ENCODE measurements at regions not wholly inside any gene's neighbourhood (a gene's known extent, or its start where the extent isn't known, plus 50 kb on each side); places are given as distances from the start of the nearest gene placed in this dataset.
"Not testable (repeated sequence)": the region's sequence is repeated elsewhere in the genome, so short reads cannot be mapped to it uniquely, and the experiment has no call there.

GRCh38 chr13:76245920-76246319, 609.8 kb downstream of the LMO7 start:
- TF ChIP-seq, protein P1, sequence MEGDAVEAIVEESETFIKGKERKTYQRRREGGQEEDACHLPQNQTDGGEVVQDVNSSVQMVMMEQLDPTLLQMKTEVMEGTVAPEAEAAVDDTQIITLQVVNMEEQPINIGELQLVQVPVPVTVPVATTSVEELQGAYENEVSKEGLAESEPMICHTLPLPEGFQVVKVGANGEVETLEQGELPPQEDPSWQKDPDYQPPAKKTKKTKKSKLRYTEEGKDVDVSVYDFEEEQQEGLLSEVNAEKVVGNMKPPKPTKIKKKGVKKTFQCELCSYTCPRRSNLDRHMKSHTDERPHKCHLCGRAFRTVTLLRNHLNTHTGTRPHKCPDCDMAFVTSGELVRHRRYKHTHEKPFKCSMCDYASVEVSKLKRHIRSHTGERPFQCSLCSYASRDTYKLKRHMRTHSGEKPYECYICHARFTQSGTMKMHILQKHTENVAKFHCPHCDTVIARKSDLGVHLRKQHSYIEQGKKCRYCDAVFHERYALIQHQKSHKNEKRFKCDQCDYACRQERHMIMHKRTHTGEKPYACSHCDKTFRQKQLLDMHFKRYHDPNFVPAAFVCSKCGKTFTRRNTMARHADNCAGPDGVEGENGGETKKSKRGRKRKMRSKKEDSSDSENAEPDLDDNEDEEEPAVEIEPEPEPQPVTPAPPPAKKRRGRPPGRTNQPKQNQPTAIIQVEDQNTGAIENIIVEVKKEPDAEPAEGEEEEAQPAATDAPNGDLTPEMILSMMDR (IDR thresholded peaks at IDR 0.05) = no peak
- TF ChIP-seq POLR2A (IDR thresholded peaks at IDR 0.05) = no peak
- Histone ChIP-seq H3K4me3 (no peak overlapping the region), H3K36me3 (no peaks in the 10 kb centered on the region), H3K9me3 (no peaks in the 10 kb centered on the region), H3K27me3 (no peaks in the 10 kb centered on the region), H3K4me1 (no peaks in the 10 kb centered on the region), H3K27ac (no peak overlapping the region)
- DNase-seq = no peak

- Histone ChIP-seq H3K27me3 (no peaks in the 10 kb centered on the region), H3K9me3 (no peaks in the 10 kb centered on the region), H3K4me3 (no peak overlapping the region), H3K4me1 (no peaks in the 10 kb centered on the region), H3K36me3 (no peaks in the 10 kb centered on the region), H3K27ac (no peak overlapping the region)
- no peak for TF ChIP-seq POLR2A (IDR thresholded peaks at IDR 0.05)
- TF ChIP-seq, protein P1 (IDR thresholded peaks at IDR 0.05) = no peak
- no peak for DNase-seq
These were observed 609.1 kb downstream of the LMO7 start for GRCh38 chr13:76245211-76245610.

DNA sequence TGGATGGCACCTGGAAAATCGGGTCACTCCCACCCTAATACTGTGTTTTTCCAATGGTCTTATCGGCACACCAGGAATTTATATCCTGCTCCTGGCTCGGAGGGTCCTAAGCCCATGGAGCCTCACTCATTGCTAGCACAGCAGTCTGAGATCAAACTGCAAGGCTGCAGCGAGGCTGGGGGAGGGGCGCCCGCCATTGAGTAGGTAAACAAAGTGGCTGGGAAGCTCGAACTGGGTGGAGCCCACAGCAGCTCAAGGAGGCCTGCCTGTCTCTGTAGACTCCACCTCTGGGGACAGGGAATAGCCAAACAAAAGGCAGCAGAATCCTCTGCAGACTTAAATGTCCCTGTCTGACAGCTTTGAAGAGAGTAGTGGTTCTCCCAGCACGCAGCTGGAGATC, 607.0 kb downstream of the LMO7 start:
- not testable (repeated sequence) for H3K4me3 ChIP-seq, H3K27me3 ChIP-seq, H3K27ac ChIP-seq, H3K9me3 ChIP-seq, DNase-seq, H3K36me3 ChIP-seq, H3K4me1 ChIP-seq

- TF ChIP-seq POLR2A (IDR thresholded peaks at IDR 0.05) = no peak
- TF ChIP-seq, protein P1 (IDR thresholded peaks at IDR 0.05) = no peak
- Histone ChIP-seq H3K27me3 (no peaks in the 10 kb centered on the region), H3K4me1 (no peaks in the 10 kb centered on the region), H3K4me3 (no peak overlapping the region), H3K27ac (no peak overlapping the region), H3K9me3 (no peaks in the 10 kb centered on the region), H3K36me3 (no peaks in the 10 kb centered on the region)
- DNase-seq = no peak
These were observed 603.0 kb downstream of the LMO7 start for GRCh38 chr13:76239031-76239680.

- DNase-seq = no peak
- Histone ChIP-seq H3K4me3 (no peak overlapping the region), H3K4me1 (no peaks in the 10 kb centered on the region), H3K27ac (no peak overlapping the region), H3K36me3 (no peaks in the 10 kb centered on the region), H3K27me3 (no peaks in the 10 kb centered on the region), H3K9me3 (no peaks in the 10 kb centered on the region)
- TF ChIP-seq, protein P1 (IDR thresholded peaks at IDR 0.05) = no peak
- TF ChIP-seq POLR2A (IDR thresholded peaks at IDR 0.05) = no peak
These were observed 595.5 kb downstream of the LMO7 start for GRCh38 chr13:76231522-76232167.

GRCh38 chr13:76229281-76229680, 593.2 kb downstream of the LMO7 start:
- Histone ChIP-seq H3K36me3 (no peaks in the 10 kb centered on the region), H3K4me3 (no peak overlapping the region), H3K9me3 (no peaks in the 10 kb centered on the region), H3K27me3 (no peaks in the 10 kb centered on the region), H3K27ac (no peak overlapping the region), H3K4me1 (no peaks in the 10 kb centered on the region)
- no peak for TF ChIP-seq POLR2A (IDR thresholded peaks at IDR 0.05)
- TF ChIP-seq, protein P1 (IDR thresholded peaks at IDR 0.05) = no peak
- DNase-seq = no peak

All from Peyer's patch (tissue), 4 donors.